ENCODE measurements at regions not wholly inside any gene's neighbourhood (a gene's known extent, or its start where the extent isn't known, plus 50 kb on each side); places are given as distances from the start of the nearest gene placed in this dataset.

DNA sequence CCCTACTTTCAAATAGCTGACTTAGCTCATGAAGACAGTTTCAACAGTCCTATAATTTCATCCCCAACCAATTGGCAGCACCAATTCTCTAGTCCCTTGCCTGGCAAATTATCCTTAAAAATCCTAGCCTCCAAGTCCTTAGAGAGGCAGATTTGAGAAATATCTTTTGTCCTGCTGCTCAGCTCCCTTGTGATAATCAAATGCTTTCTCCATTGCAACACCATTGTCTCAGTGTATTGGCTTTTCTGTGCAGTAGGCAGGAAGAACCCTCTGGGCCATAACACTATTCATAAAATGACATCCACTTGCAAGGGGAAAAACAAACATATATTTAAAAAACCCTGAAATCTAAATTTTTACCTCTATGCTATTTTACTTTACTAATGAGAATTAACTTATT, 89.6 kb downstream of the AASDHPPT start:
- TF ChIP-seq, protein P1, sequence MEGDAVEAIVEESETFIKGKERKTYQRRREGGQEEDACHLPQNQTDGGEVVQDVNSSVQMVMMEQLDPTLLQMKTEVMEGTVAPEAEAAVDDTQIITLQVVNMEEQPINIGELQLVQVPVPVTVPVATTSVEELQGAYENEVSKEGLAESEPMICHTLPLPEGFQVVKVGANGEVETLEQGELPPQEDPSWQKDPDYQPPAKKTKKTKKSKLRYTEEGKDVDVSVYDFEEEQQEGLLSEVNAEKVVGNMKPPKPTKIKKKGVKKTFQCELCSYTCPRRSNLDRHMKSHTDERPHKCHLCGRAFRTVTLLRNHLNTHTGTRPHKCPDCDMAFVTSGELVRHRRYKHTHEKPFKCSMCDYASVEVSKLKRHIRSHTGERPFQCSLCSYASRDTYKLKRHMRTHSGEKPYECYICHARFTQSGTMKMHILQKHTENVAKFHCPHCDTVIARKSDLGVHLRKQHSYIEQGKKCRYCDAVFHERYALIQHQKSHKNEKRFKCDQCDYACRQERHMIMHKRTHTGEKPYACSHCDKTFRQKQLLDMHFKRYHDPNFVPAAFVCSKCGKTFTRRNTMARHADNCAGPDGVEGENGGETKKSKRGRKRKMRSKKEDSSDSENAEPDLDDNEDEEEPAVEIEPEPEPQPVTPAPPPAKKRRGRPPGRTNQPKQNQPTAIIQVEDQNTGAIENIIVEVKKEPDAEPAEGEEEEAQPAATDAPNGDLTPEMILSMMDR (IDR thresholded peaks at IDR 0.05): no peak
- no peak for TF ChIP-seq POLR2AphosphoS5 (IDR thresholded peaks at IDR 0.05)

Measured in prostate gland (tissue), 2 donors.